Smooth muscle cell (in vitro differentiated cells): ENCODE measurements at regions not wholly inside any gene's neighbourhood (a gene's known extent, or its start where the extent isn't known, plus 50 kb on each side); places are given as distances from the start of the nearest gene placed in this dataset.

ENCODE experiments used
- DNase-seq: peaks from one replicate; lab custom pipeline; 2025; ENCODE audit not compliant: unreplicated experiment; lab: John Stamatoyannopoulos, UW
- H2AFZ ChIP-seq: fragments of 200-600 bp; sonication (generic); 2 replicates; pipeline ENCODE4 v1.6.0; 2016; ENCODE audit warnings: antibody characterized with exemption, low read depth, mild to moderate bottlenecking
- H3F3A ChIP-seq: fragments of 200-600 bp; sonication (generic); 2 replicates; pipeline ENCODE4 v1.6.0; 2017; ENCODE audit warnings: antibody characterized with exemption, low read depth
- H3K27ac ChIP-seq: fragments of 200-600 bp; sonication (generic); 2 replicates; pipeline ENCODE4 v1.5.1; 2016; ENCODE audit warnings: low read depth, mild to moderate bottlenecking
- H3K27me3 ChIP-seq: fragments of 200-600 bp; sonication (generic); 2 replicates; pipeline ENCODE4 v1.6.1; 2016; ENCODE audit warnings: low read depth, mild to moderate bottlenecking
- H3K36me3 ChIP-seq: fragments of 200-600 bp; sonication (generic); 2 replicates; pipeline ENCODE4 v1.5.1; 2016; ENCODE audit warnings: low read depth
- H3K4me1 ChIP-seq: fragments of 200-600 bp; sonication (generic); 2 replicates; pipeline ENCODE4 v1.5.1; 2016; ENCODE audit warnings: low read depth
- H3K4me2 ChIP-seq: fragments of 200-600 bp; sonication (generic); 2 replicates; pipeline ENCODE4 v1.6.0; 2016; ENCODE audit warnings: mild to moderate bottlenecking
- H3K4me3 ChIP-seq: fragments of 200-600 bp; sonication (generic); 2 replicates; pipeline ENCODE4 v1.5.1; 2016; ENCODE audit warnings: mild to moderate bottlenecking
- H3K79me2 ChIP-seq: fragments of 200-600 bp; sonication (generic); 2 replicates; pipeline ENCODE4 v1.6.0; 2016; ENCODE audit warnings: low read depth, mild to moderate bottlenecking
- H3K9ac ChIP-seq: fragments of 200-600 bp; sonication (generic); 2 replicates; pipeline ENCODE4 v1.6.0; 2016; ENCODE audit warnings: low read depth
- H3K9me3 ChIP-seq: fragments of 200-600 bp; sonication (generic); replicated peaks from 2 replicates; pipeline ENCODE4 v1.5.1; 2016; ENCODE audit warnings: low read depth
- H4K20me1 ChIP-seq: fragments of 200-600 bp; sonication (generic); 2 replicates; pipeline ENCODE4 v1.6.0; 2016; ENCODE audit warnings: low read depth
- CTCF ChIP-seq: fragments of 200-600 bp; sonication (generic); IDR thresholded peaks from 2 replicates; pipeline ENCODE4 v1.5.1; 2017; ENCODE audit warnings: borderline replicate concordance, mild to moderate bottlenecking, antibody characterized with exemption; ENCODE audit not compliant: insufficient read depth, poor library complexity, severe bottlenecking
- WGBS: methylation state at CpG from one replicate; pipeline ENCODE4 v1.1.7; 2016; ENCODE audit warnings: low lambda C conversion rate; 5-methylcytosine and 5-hydroxymethylcytosine counted together

- 91% methylated on average over 4 of the region's 4 CpGs for WGBS
- TF ChIP-seq CTCF, result no peak
- no peak overlapping the region for H2AFZ ChIP-seq
- no peaks in the 10 kb centered on the region for H3K4me1 ChIP-seq
- H4K20me1 ChIP-seq, result no peaks in the 10 kb centered on the region
- H3K27ac ChIP-seq, result no peak overlapping the region
- H3K36me3 ChIP-seq, result no peaks in the 10 kb centered on the region
- H3K4me2 ChIP-seq, result no peak overlapping the region
- H3K9ac ChIP-seq, result no peak overlapping the region
- no peaks in the 10 kb centered on the region for H3K27me3 ChIP-seq
- no peaks in the 10 kb centered on the region for H3F3A ChIP-seq
- H3K9me3 ChIP-seq, result no peaks in the 10 kb centered on the region
- no peak for DNase-seq
- H3K4me3 ChIP-seq, result no peak overlapping the region
- no peaks in the 10 kb centered on the region for H3K79me2 ChIP-seq
Observed at GRCh38 chr15:95865330-95865739, 465.2 kb upstream of the NR2F2 start.

- no peak overlapping the region for H3K4me3 ChIP-seq
- no peaks in the 10 kb centered on the region for H3K27me3 ChIP-seq
- H3F3A ChIP-seq, result no peaks in the 10 kb centered on the region
- H2AFZ ChIP-seq, result no peak overlapping the region
- no peak overlapping the region for H3K4me2 ChIP-seq
- no peaks in the 10 kb centered on the region for H3K4me1 ChIP-seq
- H3K79me2 ChIP-seq, result no peaks in the 10 kb centered on the region
- no peak for DNase-seq
- no peaks in the 10 kb centered on the region for H3K9me3 ChIP-seq
- TF ChIP-seq CTCF, result no peak
- H4K20me1 ChIP-seq, result no peaks in the 10 kb centered on the region
- 41% methylated on average over 8 of the region's 8 CpGs for WGBS
- H3K36me3 ChIP-seq, result no peaks in the 10 kb centered on the region
- no peak overlapping the region for H3K9ac ChIP-seq
- H3K27ac ChIP-seq, result no peak overlapping the region
Observed at GRCh38 chr15:95866711-95867440, 463.6 kb upstream of the NR2F2 start.

DNA sequence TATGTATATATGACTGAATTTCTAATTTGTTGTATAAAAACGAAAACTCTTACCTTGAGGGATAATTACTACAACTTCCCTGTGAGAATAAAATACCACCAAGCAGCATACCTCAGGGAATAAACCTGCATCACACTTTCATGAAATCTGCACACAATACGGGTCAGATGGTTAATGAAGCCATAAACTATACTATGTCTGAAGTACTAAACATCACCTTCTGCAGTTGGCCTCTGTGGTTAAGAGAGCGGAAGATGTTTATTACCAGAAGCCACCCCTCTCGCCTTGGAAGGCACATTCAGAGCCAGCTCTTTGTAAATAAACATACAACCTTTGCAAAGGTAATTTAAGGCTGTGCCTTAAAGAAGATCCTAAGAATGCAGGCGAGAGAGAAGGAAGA lies 462.1 kb upstream of the NR2F2 start:
- no peaks in the 10 kb centered on the region for H3K36me3 ChIP-seq
- H4K20me1 ChIP-seq, result no peaks in the 10 kb centered on the region
- H3K79me2 ChIP-seq, result no peaks in the 10 kb centered on the region
- DNase-seq, result no peak
- H3K4me3 ChIP-seq, result no peak overlapping the region
- H3K27ac ChIP-seq, result no peak overlapping the region
- H3F3A ChIP-seq, result no peaks in the 10 kb centered on the region
- WGBS, result 74% methylated on average over 5 of the region's 5 CpGs
- H3K4me1 ChIP-seq, result no peaks in the 10 kb centered on the region
- H3K4me2 ChIP-seq, result no peak overlapping the region
- no peak for TF ChIP-seq CTCF
- H2AFZ ChIP-seq, result no peak overlapping the region
- H3K27me3 ChIP-seq, result no peaks in the 10 kb centered on the region
- no peak overlapping the region for H3K9ac ChIP-seq
- no peaks in the 10 kb centered on the region for H3K9me3 ChIP-seq

DNA sequence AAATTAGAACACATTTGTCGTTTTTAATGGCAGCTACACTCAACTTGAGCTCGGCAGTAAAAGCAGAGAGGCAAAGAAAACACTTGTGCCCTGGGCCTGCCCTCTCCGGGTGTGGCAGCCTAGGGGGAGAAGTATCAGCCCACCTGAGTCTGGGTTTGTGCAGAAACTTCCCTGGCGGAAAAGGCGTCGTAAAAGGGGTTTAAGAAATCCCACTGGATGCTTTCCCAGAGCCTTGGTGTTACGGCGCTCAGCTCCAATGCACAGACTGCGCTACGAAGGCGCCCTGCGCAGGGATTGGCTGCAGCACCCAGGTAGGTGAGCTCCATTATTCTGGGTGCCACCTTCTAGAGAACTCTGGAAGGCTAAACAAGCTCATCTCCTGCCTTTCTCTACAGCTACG lies 461.5 kb upstream of the NR2F2 start:
- Histone ChIP-seq H3K4me2 (no peak overlapping the region), H3K9me3 (no peaks in the 10 kb centered on the region), H3K9ac (no peak overlapping the region), H4K20me1 (no peaks in the 10 kb centered on the region), H3K36me3 (no peaks in the 10 kb centered on the region), H3K4me3 (no peak overlapping the region), H3K27me3 (no peaks in the 10 kb centered on the region), H3K4me1 (no peaks in the 10 kb centered on the region), H2AFZ (no peak overlapping the region), H3K27ac (no peak overlapping the region), H3K79me2 (no peaks in the 10 kb centered on the region), H3F3A (no peaks in the 10 kb centered on the region)
- DNase-seq, result no peak
- TF ChIP-seq CTCF, result no peak
- 87% methylated on average over 13 of the region's 13 CpGs for WGBS
